SK-N-SH (cell line): ENCODE measurements at regions not wholly inside any gene's neighbourhood (a gene's known extent, or its start where the extent isn't known, plus 50 kb on each side); places are given as distances from the start of the nearest gene placed in this dataset.

Experiments
- CTCF ChIA-PET: fragments of 300-600, 350-600 bp; formaldehyde crosslinking; extraction: SDS; loops from one replicate; lab custom pipeline; 2021; lab: Yijun Ruan, JAX
- POLR2A ChIA-PET: fragments of 350-600 bp; sonication (Branson Sonifier 250); formaldehyde crosslinking; extraction: SDS; loops from one replicate; lab custom pipeline; 2020; ENCODE audit warnings: antibody characterized with exemption, inconsistent platforms; lab: Yijun Ruan, JAX
- DNase-seq: peaks from one replicate; pipeline ENCODE4 v3.0.0; 2012
- H2AFZ ChIP-seq: fragments of 200-600 bp; sonication (generic); 2 replicates; pipeline ENCODE4 v1.8.1; 2016; ENCODE audit warnings: antibody characterized with exemption, mild to moderate bottlenecking, low read depth
- H3F3A ChIP-seq: fragments of 200-600 bp; sonication (generic); replicated peaks from 2 replicates; pipeline ENCODE3; 2016; ENCODE audit warnings: antibody characterized with exemption, mild to moderate bottlenecking; ENCODE audit not compliant: insufficient read depth
- H3K27ac ChIP-seq, 2 experiments: fragments of 200-500 bp in 1 of 2; fragments of 200-600 bp in 1 of 2; sonication (Bioruptor generic) in 1 of 2; sonication (generic), shearing (Covaris generic) in 1 of 2; 2 replicates each; pipeline versions ENCODE4 v1.5.1 to v1.6.1; 2014 to 2016; ENCODE audit warnings: low read depth in 2 of 2, inconsistent platforms in 1 of 2, low read length in 1 of 2, mild to moderate bottlenecking in 1 of 2, mixed read lengths in 1 of 2
- H3K27me3 ChIP-seq: fragments of 200-600 bp; sonication (generic), shearing (Covaris generic); 2 replicates; pipeline ENCODE4 v1.6.1; 2016; ENCODE audit warnings: mixed run types; ENCODE audit not compliant: insufficient read depth
- H3K36me3 ChIP-seq, 2 experiments: fragments of 200-500 bp in 1 of 2; fragments of 200-600 bp in 1 of 2; sonication (Bioruptor generic) in 1 of 2; sonication (generic) in 1 of 2; replicated peaks in 1 of 2; 2 replicates each; pipeline versions ENCODE3 to v1.5.1; 2014 to 2016; ENCODE audit warnings: low read length in 1 of 2, mild to moderate bottlenecking in 1 of 2; ENCODE audit not compliant: insufficient read depth in 2 of 2, control insufficient read depth in 1 of 2
- H3K4me1 ChIP-seq, 2 experiments: fragments of 200-500 bp in 1 of 2; fragments of 200-600 bp in 1 of 2; sonication (Bioruptor generic) in 1 of 2; sonication (generic), shearing (Covaris generic) in 1 of 2; 2 replicates each; pipeline versions ENCODE4 v1.5.1 to v1.6.1; 2014 to 2016; ENCODE audit warnings: low read depth in 1 of 2, low read length in 1 of 2, mixed run types in 1 of 2; ENCODE audit not compliant: insufficient read depth in 2 of 2, control insufficient read depth in 1 of 2
- H3K4me2 ChIP-seq: fragments of 200-600 bp; sonication (generic), shearing (Covaris generic); 2 replicates; pipeline ENCODE4 v1.6.1; 2017; ENCODE audit warnings: mixed run types
- H3K4me3 ChIP-seq, 2 experiments: fragments of 200-500 bp in 1 of 2; fragments of 200-600 bp in 1 of 2; sonication (Bioruptor generic) in 1 of 2; sonication (generic), shearing (Covaris generic) in 1 of 2; 2 replicates each; pipeline versions ENCODE4 v1.5.1 to v1.8.1; 2014 to 2016; ENCODE audit warnings: low read depth in 2 of 2, inconsistent platforms in 1 of 2, low read length in 1 of 2, mild to moderate bottlenecking in 1 of 2, mixed read lengths in 1 of 2, moderate library complexity in 1 of 2
- H3K79me2 ChIP-seq: fragments of 200-600 bp; sonication (generic); 2 replicates; pipeline ENCODE4 v1.8.1; 2017; ENCODE audit warnings: mild to moderate bottlenecking; ENCODE audit not compliant: insufficient read depth
- H3K9ac ChIP-seq: fragments of 200-600 bp; sonication (generic); 2 replicates; pipeline ENCODE4 v1.6.1; 2017; ENCODE audit warnings: mixed run types
- H3K9me2 ChIP-seq: fragments of 200-600 bp; sonication (generic); 2 replicates; pipeline ENCODE4 v1.6.1; 2017; ENCODE audit warnings: mixed run types
- H3K9me3 ChIP-seq: fragments of 200-600 bp; sonication (generic); 2 replicates; pipeline ENCODE4 v1.6.1; 2017; ENCODE audit warnings: mixed run types, mild to moderate bottlenecking, moderate library complexity
- H4K20me1 ChIP-seq: fragments of 200-600 bp; sonication (generic); 2 replicates; pipeline ENCODE4 v1.6.1; 2017; ENCODE audit warnings: mild to moderate bottlenecking, mixed run types; ENCODE audit not compliant: insufficient read depth
- ELF1 ChIP-seq: IDR thresholded peaks from 2 replicates; pipeline ENCODE4 v1.4.0; 2012
- EP300 ChIP-seq, 2 experiments: IDR thresholded peaks; 2 replicates each; pipeline versions ENCODE4 v1.4.0 to v1.6.1; 2012; ENCODE audit warnings: borderline replicate concordance in 1 of 2, low read depth in 1 of 2, low read length in 1 of 2
- FOSL2 ChIP-seq: IDR thresholded peaks from 2 replicates; pipeline ENCODE4 v1.4.0; 2012; ENCODE audit warnings: low read depth, mild to moderate bottlenecking, moderate library complexity, borderline replicate concordance
- GATA2 ChIP-seq: sonication (generic); formaldehyde crosslinking; IDR thresholded peaks from 2 replicates; pipeline ENCODE4 v1.5.0; 2020; ENCODE audit warnings: mild to moderate bottlenecking, missing genetic modification reagents
- MXI1 ChIP-seq: IDR thresholded peaks from 2 replicates; pipeline ENCODE4 v1.6.1; 2012; ENCODE audit warnings: mild to moderate bottlenecking, low read depth, low read length, improper control_type of control experiment
- NRF1 ChIP-seq: IDR thresholded peaks from 2 replicates; pipeline ENCODE4 v1.6.1; 2012; ENCODE audit warnings: low read depth, mild to moderate bottlenecking, low read length
- RAD21 ChIP-seq: IDR thresholded peaks from 2 replicates; pipeline ENCODE4 v1.6.1; 2012; ENCODE audit warnings: mild to moderate bottlenecking, low read length
- RCOR1 ChIP-seq: fragments of 150-350 bp; IDR thresholded peaks from 2 replicates; pipeline ENCODE4 v1.6.1; 2017; ENCODE audit warnings: antibody characterized with exemption, low read length
- REST ChIP-seq: IDR thresholded peaks from 2 replicates; pipeline ENCODE4 v1.6.1; 2012; ENCODE audit warnings: mild to moderate bottlenecking, low read depth, low read length, moderate library complexity
- TAF1 ChIP-seq: IDR thresholded peaks from 2 replicates; pipeline ENCODE4 v1.6.1; 2012; ENCODE audit warnings: low read depth, mild to moderate bottlenecking, low read length, moderate library complexity, borderline replicate concordance
- TEAD4 ChIP-seq: IDR thresholded peaks from 2 replicates; pipeline ENCODE4 v1.4.0; 2012; ENCODE audit warnings: mild to moderate bottlenecking, borderline replicate concordance; ENCODE audit not compliant: insufficient read depth
- YY1 ChIP-seq: IDR thresholded peaks from 2 replicates; pipeline ENCODE4 v1.4.0; 2012; ENCODE audit warnings: low read depth, mild to moderate bottlenecking
- WGBS: methylation state at CpG from one replicate; pipeline ENCODE4 v1.1.6; 2017; ENCODE audit warnings: low lambda C conversion rate; 5-methylcytosine and 5-hydroxymethylcytosine counted together
- TF ChIP-seq, protein P1 (sequence below): fragments of 200-600 bp; sonication (generic); IDR thresholded peaks from 2 replicates; pipeline ENCODE4 v1.6.1; 2017; ENCODE audit warnings: antibody characterized with exemption, mild to moderate bottlenecking, moderate library complexity
- TF ChIP-seq, protein P2 (sequence below): IDR thresholded peaks from 2 replicates; pipeline ENCODE4 v1.4.0; 2012; ENCODE audit warnings: low read depth, borderline replicate concordance

- H3F3A ChIP-seq, result peaks cover 15% of the 10 kb centered on the region
- peak overlapping the region; percentile 1; the same call in 1 of the 2 replicates for H2AFZ ChIP-seq
- 65% methylated on average over 3 of the region's 3 CpGs for WGBS
- peak overlapping the region; percentile 29; the same call in 1 of the 2 replicates for H3K4me2 ChIP-seq
- H3K9me3 ChIP-seq, result no peaks in the 10 kb centered on the region
- H3K4me1 ChIP-seq, result peaks cover 12 to 28% of the 10 kb centered on the region in 2 experiments; a peak in 3 of 4 replicates
- no peaks in the 10 kb centered on the region for H3K36me3 ChIP-seq
- H4K20me1 ChIP-seq, result no peaks in the 10 kb centered on the region
- H3K9ac ChIP-seq, result no peak overlapping the region
- ChIA-PET POLR2A (no interaction called here), CTCF (interaction anchor here (1.0 kb wide), 1 partner anchor 15 kb away, joined by 3 read pairs; no protein-coding TSS in a partner anchor)
- DNase-seq, result no peak
- no peak for TF ChIP-seq ELF1
- no peak for TF ChIP-seq TEAD4
- no peaks in the 10 kb centered on the region for H3K79me2 ChIP-seq
- H3K4me3 ChIP-seq, result no peak overlapping the region
- H3K9me2 ChIP-seq, result no peaks in the 10 kb centered on the region
- H3K27ac ChIP-seq, result peak overlapping the region in 1 of 2 experiments; percentile 50; a peak in 1 of 4 replicates
- H3K27me3 ChIP-seq, result no peaks in the 10 kb centered on the region
These were observed 183.6 kb upstream of the TLE3 start for GRCh38 chr15:70281261-70281810.

- DNase-seq, result no peak
- H3K36me3 ChIP-seq, result no peaks in the 10 kb centered on the region
- no peaks in the 10 kb centered on the region for H4K20me1 ChIP-seq
- 91% methylated on average over 6 of the region's 6 CpGs for WGBS
- no peak overlapping the region for H3K4me3 ChIP-seq
- H3K27me3 ChIP-seq, result no peaks in the 10 kb centered on the region
- ChIA-PET CTCF (interaction anchor here (1.0 kb wide), 1 partner anchor 15 kb away, joined by 3 read pairs; no protein-coding TSS in a partner anchor), POLR2A (no interaction called here)
- TF ChIP-seq GATA2 (CRISPR knock-in tag) (no peak), RAD21 (no peak)
- H3K27ac ChIP-seq, result no peak overlapping the region
- no peaks in the 10 kb centered on the region for H3K9me2 ChIP-seq
- H3K4me1 ChIP-seq, result peaks cover 12 to 24% of the 10 kb centered on the region in 2 experiments; a peak in 3 of 4 replicates
- H2AFZ ChIP-seq, result no peak overlapping the region
- 0 out of 2 replicates have a peak overlapping the region, but pooled peaks have one; percentile 29 for H3K4me2 ChIP-seq
- no peaks in the 10 kb centered on the region for H3K79me2 ChIP-seq
- H3F3A ChIP-seq, result peaks cover 15% of the 10 kb centered on the region
- no peak overlapping the region for H3K9ac ChIP-seq
- no peaks in the 10 kb centered on the region for H3K9me3 ChIP-seq
These were observed 183.1 kb upstream of the TLE3 start for GRCh38 chr15:70280781-70281180.

- H3K4me1 ChIP-seq, result peaks cover 12 to 21% of the 10 kb centered on the region in 2 experiments; a peak in 2 of 4 replicates
- no peak overlapping the region for H3K9ac ChIP-seq
- peaks cover 15% of the 10 kb centered on the region for H3F3A ChIP-seq
- H3K9me3 ChIP-seq, result no peaks in the 10 kb centered on the region
- H3K4me3 ChIP-seq, result no peak overlapping the region
- no peak overlapping the region for H2AFZ ChIP-seq
- H3K9me2 ChIP-seq, result no peaks in the 10 kb centered on the region
- no peak for DNase-seq
- no peaks in the 10 kb centered on the region for H4K20me1 ChIP-seq
- 81% methylated on average over 6 of the region's 6 CpGs for WGBS
- ChIA-PET CTCF (no interaction called here), POLR2A (no interaction called here)
- no peaks in the 10 kb centered on the region for H3K79me2 ChIP-seq
- no peak overlapping the region for H3K4me2 ChIP-seq
- no peak overlapping the region for H3K27ac ChIP-seq
- H3K36me3 ChIP-seq, result no peaks in the 10 kb centered on the region
- no peaks in the 10 kb centered on the region for H3K27me3 ChIP-seq
- TF ChIP-seq, protein P1, sequence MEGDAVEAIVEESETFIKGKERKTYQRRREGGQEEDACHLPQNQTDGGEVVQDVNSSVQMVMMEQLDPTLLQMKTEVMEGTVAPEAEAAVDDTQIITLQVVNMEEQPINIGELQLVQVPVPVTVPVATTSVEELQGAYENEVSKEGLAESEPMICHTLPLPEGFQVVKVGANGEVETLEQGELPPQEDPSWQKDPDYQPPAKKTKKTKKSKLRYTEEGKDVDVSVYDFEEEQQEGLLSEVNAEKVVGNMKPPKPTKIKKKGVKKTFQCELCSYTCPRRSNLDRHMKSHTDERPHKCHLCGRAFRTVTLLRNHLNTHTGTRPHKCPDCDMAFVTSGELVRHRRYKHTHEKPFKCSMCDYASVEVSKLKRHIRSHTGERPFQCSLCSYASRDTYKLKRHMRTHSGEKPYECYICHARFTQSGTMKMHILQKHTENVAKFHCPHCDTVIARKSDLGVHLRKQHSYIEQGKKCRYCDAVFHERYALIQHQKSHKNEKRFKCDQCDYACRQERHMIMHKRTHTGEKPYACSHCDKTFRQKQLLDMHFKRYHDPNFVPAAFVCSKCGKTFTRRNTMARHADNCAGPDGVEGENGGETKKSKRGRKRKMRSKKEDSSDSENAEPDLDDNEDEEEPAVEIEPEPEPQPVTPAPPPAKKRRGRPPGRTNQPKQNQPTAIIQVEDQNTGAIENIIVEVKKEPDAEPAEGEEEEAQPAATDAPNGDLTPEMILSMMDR, result no peak
- TF ChIP-seq FOSL2, result no peak
- TF ChIP-seq RAD21, result no peak
- TF ChIP-seq, protein P2, sequence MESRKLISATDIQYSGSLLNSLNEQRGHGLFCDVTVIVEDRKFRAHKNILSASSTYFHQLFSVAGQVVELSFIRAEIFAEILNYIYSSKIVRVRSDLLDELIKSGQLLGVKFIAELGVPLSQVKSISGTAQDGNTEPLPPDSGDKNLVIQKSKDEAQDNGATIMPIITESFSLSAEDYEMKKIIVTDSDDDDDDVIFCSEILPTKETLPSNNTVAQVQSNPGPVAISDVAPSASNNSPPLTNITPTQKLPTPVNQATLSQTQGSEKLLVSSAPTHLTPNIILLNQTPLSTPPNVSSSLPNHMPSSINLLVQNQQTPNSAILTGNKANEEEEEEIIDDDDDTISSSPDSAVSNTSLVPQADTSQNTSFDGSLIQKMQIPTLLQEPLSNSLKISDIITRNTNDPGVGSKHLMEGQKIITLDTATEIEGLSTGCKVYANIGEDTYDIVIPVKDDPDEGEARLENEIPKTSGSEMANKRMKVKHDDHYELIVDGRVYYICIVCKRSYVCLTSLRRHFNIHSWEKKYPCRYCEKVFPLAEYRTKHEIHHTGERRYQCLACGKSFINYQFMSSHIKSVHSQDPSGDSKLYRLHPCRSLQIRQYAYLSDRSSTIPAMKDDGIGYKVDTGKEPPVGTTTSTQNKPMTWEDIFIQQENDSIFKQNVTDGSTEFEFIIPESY, result no peak
- TF ChIP-seq YY1, result no peak
- no peak for TF ChIP-seq REST
- TF ChIP-seq TAF1, result no peak
- no peak for TF ChIP-seq NRF1
- no peak for TF ChIP-seq EP300 (IDR thresholded peaks at IDR 0.05; ENCODE audit: borderline replicate concordance in 1 of 2, low read depth in 1 of 2, low read length in 1 of 2)
- TF ChIP-seq MXI1, result no peak
- no peak for TF ChIP-seq RCOR1
These were observed 181.4 kb upstream of the TLE3 start for GRCh38 chr15:70279096-70279495.
